ENCODE measurements at regions not wholly inside any gene's neighbourhood (a gene's known extent, or its start where the extent isn't known, plus 50 kb on each side); places are given as distances from the start of the nearest gene placed in this dataset.

DNA sequence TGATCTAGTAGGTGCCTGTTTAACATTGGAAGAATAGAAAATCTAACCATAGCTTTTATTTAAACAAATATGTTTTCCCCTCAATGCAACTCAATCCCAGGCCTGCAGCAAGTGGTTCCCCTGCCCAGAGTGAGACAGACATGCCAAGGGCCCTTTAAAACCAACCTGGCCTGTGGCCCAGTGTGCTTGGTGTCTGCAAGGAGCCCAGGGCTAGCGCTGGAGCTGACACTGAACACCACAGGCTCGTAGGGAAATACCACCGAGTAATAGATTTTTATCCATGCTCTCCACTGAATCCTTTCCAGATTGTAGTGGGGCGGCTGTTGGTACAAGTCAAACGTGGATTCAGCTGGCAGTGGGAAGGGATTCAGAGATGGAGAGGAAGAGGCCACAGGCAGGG lies 95.6 kb upstream of the NRXN3 start:
- Histone ChIP-seq H3F3A (ENCODE audit: insufficient read depth) (no peaks in the 10 kb centered on the region), H3K79me2 (ENCODE audit: insufficient read depth, low read length) (no peaks in the 10 kb centered on the region), H3K9me2 (replicated peaks; ENCODE audit: insufficient read depth, low read length) (no peaks in the 10 kb centered on the region), H3K27ac (ENCODE audit: low read depth, low read length) (no peak overlapping the region), H3K4me3 (ENCODE audit: insufficient read depth, low read length, poor library complexity, severe bottlenecking) (no peak overlapping the region), H2AFZ (ENCODE audit: low read depth, low read length, severe bottlenecking) (no peak overlapping the region), H3K9ac (ENCODE audit: low read length) (no peak overlapping the region), H3K9me3 (ENCODE audit: insufficient read depth, low read length) (no peaks in the 10 kb centered on the region), H3K4me2 (ENCODE audit: low read depth, low read length, poor library complexity, severe bottlenecking) (no peak overlapping the region), H4K20me1 (ENCODE audit: low read depth, low read length) (no peaks in the 10 kb centered on the region), H3K36me3 (ENCODE audit: low read length) (no peaks in the 10 kb centered on the region), H3K27me3 (ENCODE audit: low read length) (no peaks in the 10 kb centered on the region)
- TF ChIP-seq, protein P1, sequence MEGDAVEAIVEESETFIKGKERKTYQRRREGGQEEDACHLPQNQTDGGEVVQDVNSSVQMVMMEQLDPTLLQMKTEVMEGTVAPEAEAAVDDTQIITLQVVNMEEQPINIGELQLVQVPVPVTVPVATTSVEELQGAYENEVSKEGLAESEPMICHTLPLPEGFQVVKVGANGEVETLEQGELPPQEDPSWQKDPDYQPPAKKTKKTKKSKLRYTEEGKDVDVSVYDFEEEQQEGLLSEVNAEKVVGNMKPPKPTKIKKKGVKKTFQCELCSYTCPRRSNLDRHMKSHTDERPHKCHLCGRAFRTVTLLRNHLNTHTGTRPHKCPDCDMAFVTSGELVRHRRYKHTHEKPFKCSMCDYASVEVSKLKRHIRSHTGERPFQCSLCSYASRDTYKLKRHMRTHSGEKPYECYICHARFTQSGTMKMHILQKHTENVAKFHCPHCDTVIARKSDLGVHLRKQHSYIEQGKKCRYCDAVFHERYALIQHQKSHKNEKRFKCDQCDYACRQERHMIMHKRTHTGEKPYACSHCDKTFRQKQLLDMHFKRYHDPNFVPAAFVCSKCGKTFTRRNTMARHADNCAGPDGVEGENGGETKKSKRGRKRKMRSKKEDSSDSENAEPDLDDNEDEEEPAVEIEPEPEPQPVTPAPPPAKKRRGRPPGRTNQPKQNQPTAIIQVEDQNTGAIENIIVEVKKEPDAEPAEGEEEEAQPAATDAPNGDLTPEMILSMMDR (IDR thresholded peaks at IDR 0.05; ENCODE audit: insufficient read depth, low read length, poor library complexity, severe bottlenecking) = no peak
- no peak for TF ChIP-seq EZH2phosphoT487 (conservative IDR thresholded peaks at IDR 0.05; ENCODE audit: low read length)

DNA sequence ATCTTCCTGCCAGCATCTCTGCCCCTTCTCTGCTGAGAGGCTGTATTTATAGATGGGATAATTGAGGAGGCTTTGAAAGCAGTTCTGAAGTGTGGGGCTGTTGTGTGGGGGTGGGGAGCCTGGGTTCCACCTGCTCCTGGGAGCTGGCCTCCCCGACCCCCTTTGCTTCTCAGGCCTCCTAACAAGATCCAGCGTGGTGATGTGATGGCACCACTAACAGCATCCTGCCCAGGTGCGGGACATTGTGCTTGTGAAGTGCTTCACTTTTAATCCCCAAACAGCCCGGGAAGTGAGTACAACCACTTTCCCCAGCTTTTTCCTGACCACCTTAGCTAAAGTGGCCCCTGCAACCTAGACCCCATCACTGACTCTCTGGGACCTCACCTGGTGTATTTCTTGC lies 95.1 kb upstream of the NRXN3 start:
- no peak overlapping the region for H3K4me2 ChIP-seq (ENCODE audit: low read depth, low read length, poor library complexity, severe bottlenecking)
- no peaks in the 10 kb centered on the region for H3K36me3 ChIP-seq (ENCODE audit: low read length)
- no peaks in the 10 kb centered on the region for H3K9me3 ChIP-seq (ENCODE audit: insufficient read depth, low read length)
- no peaks in the 10 kb centered on the region for H3K9me2 ChIP-seq (replicated peaks; ENCODE audit: insufficient read depth, low read length)
- H3K79me2 ChIP-seq (ENCODE audit: insufficient read depth, low read length) = no peaks in the 10 kb centered on the region
- no peaks in the 10 kb centered on the region for H4K20me1 ChIP-seq (ENCODE audit: low read depth, low read length)
- H3K27me3 ChIP-seq (ENCODE audit: low read length) = no peaks in the 10 kb centered on the region
- H3K9ac ChIP-seq (ENCODE audit: low read length) = no peak overlapping the region
- H3K4me3 ChIP-seq (ENCODE audit: insufficient read depth, low read length, poor library complexity, severe bottlenecking) = no peak overlapping the region
- H3F3A ChIP-seq (ENCODE audit: insufficient read depth) = no peaks in the 10 kb centered on the region
- no peak overlapping the region for H2AFZ ChIP-seq (ENCODE audit: low read depth, low read length, severe bottlenecking)
- no peak overlapping the region for H3K27ac ChIP-seq (ENCODE audit: low read depth, low read length)
- TF ChIP-seq, protein P1 (IDR thresholded peaks at IDR 0.05; ENCODE audit: insufficient read depth, low read length, poor library complexity, severe bottlenecking) = no peak
- TF ChIP-seq EZH2phosphoT487 (conservative IDR thresholded peaks at IDR 0.05; ENCODE audit: low read length) = no peak

DNA sequence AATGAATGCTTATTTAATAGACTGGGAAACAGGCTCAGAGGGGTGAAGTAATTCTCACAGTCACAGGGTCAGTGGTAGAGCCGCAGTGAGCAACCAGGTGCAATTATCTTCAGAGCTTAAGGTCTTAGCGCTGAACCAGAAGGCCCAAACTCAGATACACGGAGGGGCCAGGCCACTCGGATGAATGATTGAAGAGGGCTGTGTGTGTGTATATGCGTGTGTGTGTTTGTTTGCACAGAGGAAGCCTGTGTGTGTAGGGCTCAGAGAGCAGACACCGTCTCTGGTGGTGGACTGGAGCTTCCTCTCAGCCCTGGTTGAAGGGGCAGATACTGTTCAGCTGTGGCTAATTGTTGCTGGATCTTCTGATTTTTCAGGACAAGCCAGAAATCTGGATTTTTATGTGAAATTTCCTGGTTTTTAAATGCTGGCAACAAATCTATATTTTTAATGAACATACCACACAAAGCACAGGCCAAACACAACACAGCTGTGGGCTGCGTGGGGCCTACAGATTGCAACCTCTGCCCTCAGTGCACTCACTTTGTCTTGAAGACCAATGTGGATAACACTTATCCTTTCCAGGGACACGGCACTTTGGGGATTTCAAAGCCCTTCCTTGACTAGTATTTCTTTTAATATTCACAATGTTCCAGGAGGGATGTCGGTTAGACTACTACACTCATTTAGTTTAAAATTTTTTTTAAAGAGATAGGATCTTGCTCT lies 94.5 kb upstream of the NRXN3 start:
- no peaks in the 10 kb centered on the region for H3K9me2 ChIP-seq (replicated peaks; ENCODE audit: insufficient read depth, low read length)
- H3K9me3 ChIP-seq (ENCODE audit: insufficient read depth, low read length) = no peaks in the 10 kb centered on the region
- H3F3A ChIP-seq (ENCODE audit: insufficient read depth) = no peaks in the 10 kb centered on the region
- TF ChIP-seq EZH2phosphoT487 (conservative IDR thresholded peaks at IDR 0.05; ENCODE audit: low read length) = no peak
- TF ChIP-seq, protein P1 (IDR thresholded peaks at IDR 0.05; ENCODE audit: insufficient read depth, low read length, poor library complexity, severe bottlenecking) = no peak
- H3K36me3 ChIP-seq (ENCODE audit: low read length) = no peaks in the 10 kb centered on the region
- H3K27me3 ChIP-seq (ENCODE audit: low read length) = no peaks in the 10 kb centered on the region
- H2AFZ ChIP-seq (ENCODE audit: low read depth, low read length, severe bottlenecking) = no peak overlapping the region
- no peak overlapping the region for H3K4me2 ChIP-seq (ENCODE audit: low read depth, low read length, poor library complexity, severe bottlenecking)
- no peak overlapping the region for H3K27ac ChIP-seq (ENCODE audit: low read depth, low read length)
- no peak overlapping the region for H3K4me3 ChIP-seq (ENCODE audit: insufficient read depth, low read length, poor library complexity, severe bottlenecking)
- no peaks in the 10 kb centered on the region for H4K20me1 ChIP-seq (ENCODE audit: low read depth, low read length)
- no peaks in the 10 kb centered on the region for H3K79me2 ChIP-seq (ENCODE audit: insufficient read depth, low read length)
- no peak overlapping the region for H3K9ac ChIP-seq (ENCODE audit: low read length)

Measured in SU-DHL-6 (cell line).